ENCODE measurements at regions not wholly inside any gene's neighbourhood (a gene's known extent, or its start where the extent isn't known, plus 50 kb on each side); places are given as distances from the start of the nearest gene placed in this dataset.

- TF ChIP-seq, protein P1, sequence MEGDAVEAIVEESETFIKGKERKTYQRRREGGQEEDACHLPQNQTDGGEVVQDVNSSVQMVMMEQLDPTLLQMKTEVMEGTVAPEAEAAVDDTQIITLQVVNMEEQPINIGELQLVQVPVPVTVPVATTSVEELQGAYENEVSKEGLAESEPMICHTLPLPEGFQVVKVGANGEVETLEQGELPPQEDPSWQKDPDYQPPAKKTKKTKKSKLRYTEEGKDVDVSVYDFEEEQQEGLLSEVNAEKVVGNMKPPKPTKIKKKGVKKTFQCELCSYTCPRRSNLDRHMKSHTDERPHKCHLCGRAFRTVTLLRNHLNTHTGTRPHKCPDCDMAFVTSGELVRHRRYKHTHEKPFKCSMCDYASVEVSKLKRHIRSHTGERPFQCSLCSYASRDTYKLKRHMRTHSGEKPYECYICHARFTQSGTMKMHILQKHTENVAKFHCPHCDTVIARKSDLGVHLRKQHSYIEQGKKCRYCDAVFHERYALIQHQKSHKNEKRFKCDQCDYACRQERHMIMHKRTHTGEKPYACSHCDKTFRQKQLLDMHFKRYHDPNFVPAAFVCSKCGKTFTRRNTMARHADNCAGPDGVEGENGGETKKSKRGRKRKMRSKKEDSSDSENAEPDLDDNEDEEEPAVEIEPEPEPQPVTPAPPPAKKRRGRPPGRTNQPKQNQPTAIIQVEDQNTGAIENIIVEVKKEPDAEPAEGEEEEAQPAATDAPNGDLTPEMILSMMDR (IDR thresholded peaks at IDR 0.05 in 2 of 3, conservative IDR thresholded peaks at IDR 0.05 in 1 of 3; ENCODE audit: control insufficient read depth in 2 of 3, extremely low read depth in 1 of 3, insufficient read depth in 1 of 3, low read depth in 3 of 3, low read length in 3 of 3): no peak
- no peak for TF ChIP-seq DPF2 (IDR thresholded peaks at IDR 0.05)
- TF ChIP-seq TAF1 (IDR thresholded peaks at IDR 0.05; ENCODE audit: borderline replicate concordance, low read depth, low read length): no peak
- TF ChIP-seq POLR2AphosphoS2 (IDR thresholded peaks at IDR 0.05; ENCODE audit: low read depth, low read length): no peak
- no peak for TF ChIP-seq SMC3 (IDR thresholded peaks at IDR 0.05; ENCODE audit: borderline replicate concordance, low read length)
- no peak for TF ChIP-seq BHLHE40 (IDR thresholded peaks at IDR 0.05; ENCODE audit: borderline replicate concordance in 1 of 2, low read depth in 2 of 2, low read length in 1 of 2)
- TF ChIP-seq, protein P2, sequence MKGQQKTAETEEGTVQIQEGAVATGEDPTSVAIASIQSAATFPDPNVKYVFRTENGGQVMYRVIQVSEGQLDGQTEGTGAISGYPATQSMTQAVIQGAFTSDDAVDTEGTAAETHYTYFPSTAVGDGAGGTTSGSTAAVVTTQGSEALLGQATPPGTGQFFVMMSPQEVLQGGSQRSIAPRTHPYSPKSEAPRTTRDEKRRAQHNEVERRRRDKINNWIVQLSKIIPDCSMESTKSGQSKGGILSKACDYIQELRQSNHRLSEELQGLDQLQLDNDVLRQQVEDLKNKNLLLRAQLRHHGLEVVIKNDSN (IDR thresholded peaks at IDR 0.05; ENCODE audit: borderline replicate concordance, extremely low read length, insufficient read depth, low read depth, low read length): no peak
These were observed 136.1 kb upstream of the MID1 start for GRCh38 chrX:10756441-10756840.
